ENCODE measurements at regions not wholly inside any gene's neighbourhood (a gene's known extent, or its start where the extent isn't known, plus 50 kb on each side); places are given as distances from the start of the nearest gene placed in this dataset.

DNA sequence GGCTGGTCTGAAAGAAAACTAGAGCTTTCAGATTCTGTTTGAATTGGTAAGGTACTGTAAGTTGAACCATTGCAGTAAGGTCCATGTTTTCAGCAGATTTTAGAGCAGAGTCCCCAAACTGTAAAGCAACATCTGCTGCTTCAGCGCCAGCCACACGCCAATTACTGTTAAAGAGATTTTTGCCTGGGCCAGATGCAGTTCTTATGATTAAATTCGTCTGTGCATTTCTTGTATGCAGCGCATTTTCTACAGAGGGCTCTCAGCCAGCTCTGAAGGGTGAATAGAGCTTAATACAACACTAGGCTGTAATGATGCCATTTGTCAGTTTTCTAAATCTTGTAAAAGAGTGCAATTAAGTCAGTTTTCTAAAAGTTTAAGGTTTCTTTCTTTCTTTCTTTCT is 246.3 kb downstream of the COX7C start:
- TF ChIP-seq FOXM1 (IDR thresholded peaks at IDR 0.05; ENCODE audit: borderline replicate concordance, low read depth) = no peak
- no peak for TF ChIP-seq TCF12 (IDR thresholded peaks at IDR 0.05; ENCODE audit: low read depth)
- TF ChIP-seq YY1 (IDR thresholded peaks at IDR 0.05; ENCODE audit: low read depth) = no peak
- TF ChIP-seq EGR1 (IDR thresholded peaks at IDR 0.05) = no peak
- no peak for TF ChIP-seq REST (IDR thresholded peaks at IDR 0.05; ENCODE audit: low read depth)
- no peak for TF ChIP-seq EP300 (IDR thresholded peaks at IDR 0.05; ENCODE audit: borderline replicate concordance)
- no peak for TF ChIP-seq CEBPB (IDR thresholded peaks at IDR 0.05)
- TF ChIP-seq CREB1 (IDR thresholded peaks at IDR 0.05; ENCODE audit: low read depth) = no peak
- TF ChIP-seq ZBTB7A (IDR thresholded peaks at IDR 0.05; ENCODE audit: low read depth) = no peak

DNA sequence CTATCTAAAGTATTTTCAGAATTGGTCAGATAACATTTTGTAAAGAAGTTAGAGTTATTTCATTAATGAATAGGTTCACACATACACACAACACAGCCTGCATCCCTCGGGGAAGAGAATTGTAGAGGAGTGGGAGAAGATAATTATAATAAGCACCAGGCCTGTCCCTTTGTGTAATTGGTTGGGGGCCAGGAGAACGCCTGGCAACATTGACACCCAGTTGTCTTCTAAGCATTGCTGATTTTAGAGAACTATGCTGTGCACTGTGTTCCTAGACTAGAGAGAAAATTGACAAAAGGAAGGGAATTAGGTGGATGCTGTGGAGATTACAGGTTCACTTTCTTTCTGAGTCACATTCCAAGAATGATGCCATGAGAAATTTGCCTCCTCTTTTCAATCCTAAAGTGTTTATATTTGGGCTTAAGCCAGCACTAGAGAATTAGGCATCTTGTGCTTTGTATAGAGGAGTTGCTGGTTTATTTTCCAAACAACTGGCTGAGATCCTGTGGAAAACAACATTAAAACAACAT is 247.6 kb downstream of the COX7C start:
- no peak for TF ChIP-seq FOXM1 (IDR thresholded peaks at IDR 0.05; ENCODE audit: borderline replicate concordance, low read depth)
- no peak for TF ChIP-seq ZBTB7A (IDR thresholded peaks at IDR 0.05; ENCODE audit: low read depth)
- TF ChIP-seq RAD21 (IDR thresholded peaks at IDR 0.05; ENCODE audit: low read depth) = no peak
- TF ChIP-seq, protein P1, sequence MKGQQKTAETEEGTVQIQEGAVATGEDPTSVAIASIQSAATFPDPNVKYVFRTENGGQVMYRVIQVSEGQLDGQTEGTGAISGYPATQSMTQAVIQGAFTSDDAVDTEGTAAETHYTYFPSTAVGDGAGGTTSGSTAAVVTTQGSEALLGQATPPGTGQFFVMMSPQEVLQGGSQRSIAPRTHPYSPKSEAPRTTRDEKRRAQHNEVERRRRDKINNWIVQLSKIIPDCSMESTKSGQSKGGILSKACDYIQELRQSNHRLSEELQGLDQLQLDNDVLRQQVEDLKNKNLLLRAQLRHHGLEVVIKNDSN (IDR thresholded peaks at IDR 0.05) = no peak
- TF ChIP-seq TEAD4 (IDR thresholded peaks at IDR 0.05) = no peak
- TF ChIP-seq, protein P2, sequence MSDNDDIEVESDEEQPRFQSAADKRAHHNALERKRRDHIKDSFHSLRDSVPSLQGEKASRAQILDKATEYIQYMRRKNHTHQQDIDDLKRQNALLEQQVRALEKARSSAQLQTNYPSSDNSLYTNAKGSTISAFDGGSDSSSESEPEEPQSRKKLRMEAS (IDR thresholded peaks at IDR 0.05) = no peak

GRCh38 chr5:86866036-86866435 is 248.3 kb downstream of the COX7C start:
- TF ChIP-seq, protein P1 (IDR thresholded peaks at IDR 0.05) = no peak
- TF ChIP-seq CREB1 (IDR thresholded peaks at IDR 0.05; ENCODE audit: low read depth) (no peak), TAF1 (IDR thresholded peaks at IDR 0.05; ENCODE audit: low read depth) (no peak), YY1 (IDR thresholded peaks at IDR 0.05; ENCODE audit: low read depth) (no peak), TCF12 (IDR thresholded peaks at IDR 0.05; ENCODE audit: low read depth) (no peak), FOXM1 (IDR thresholded peaks at IDR 0.05; ENCODE audit: borderline replicate concordance, low read depth) (no peak), EGR1 (IDR thresholded peaks at IDR 0.05) (no peak), EP300 (IDR thresholded peaks at IDR 0.05; ENCODE audit: borderline replicate concordance) (no peak), TEAD4 (IDR thresholded peaks at IDR 0.05) (no peak), RAD21 (IDR thresholded peaks at IDR 0.05; ENCODE audit: low read depth) (no peak), CEBPB (IDR thresholded peaks at IDR 0.05) (no peak), ZBTB7A (IDR thresholded peaks at IDR 0.05; ENCODE audit: low read depth) (no peak), NFIC (IDR thresholded peaks at IDR 0.05) (no peak)
- TF ChIP-seq, protein P2 (IDR thresholded peaks at IDR 0.05) = no peak

GRCh38 chr5:86869268-86869667 is 251.5 kb downstream of the COX7C start:
- TF ChIP-seq EGR1 (IDR thresholded peaks at IDR 0.05) (no peak), CEBPB (IDR thresholded peaks at IDR 0.05) (no peak), TCF12 (IDR thresholded peaks at IDR 0.05; ENCODE audit: low read depth) (no peak), TAF1 (IDR thresholded peaks at IDR 0.05; ENCODE audit: low read depth) (no peak), YY1 (IDR thresholded peaks at IDR 0.05; ENCODE audit: low read depth) (no peak), TEAD4 (IDR thresholded peaks at IDR 0.05) (no peak), EP300 (IDR thresholded peaks at IDR 0.05; ENCODE audit: borderline replicate concordance) (no peak), REST (IDR thresholded peaks at IDR 0.05; ENCODE audit: low read depth) (no peak), CREB1 (IDR thresholded peaks at IDR 0.05; ENCODE audit: low read depth) (no peak), NFIC (IDR thresholded peaks at IDR 0.05) (no peak)
- TF ChIP-seq, protein P1 (IDR thresholded peaks at IDR 0.05) = no peak
- TF ChIP-seq, protein P2 (IDR thresholded peaks at IDR 0.05) = no peak

DNA sequence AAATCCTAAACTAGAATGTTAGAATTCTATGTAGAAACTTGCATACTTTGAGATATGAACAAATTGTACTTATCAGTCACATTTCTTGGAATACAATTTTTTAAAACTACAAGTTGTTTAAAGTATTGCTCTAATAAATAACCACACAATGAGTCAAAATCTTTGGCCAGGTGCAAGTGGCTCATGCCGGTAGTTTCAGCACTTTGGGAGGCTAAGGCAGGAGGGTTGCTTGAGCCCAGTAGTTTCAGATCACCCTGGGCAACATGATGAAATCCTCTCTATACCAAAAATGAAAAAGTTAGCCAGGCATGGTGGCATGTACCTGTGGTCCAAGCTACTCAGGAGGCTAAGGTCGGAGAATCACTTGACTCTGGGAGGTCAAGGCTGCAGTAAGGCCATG is 257.8 kb downstream of the COX7C start:
- TF ChIP-seq CREB1 (IDR thresholded peaks at IDR 0.05; ENCODE audit: low read depth) (no peak), YY1 (IDR thresholded peaks at IDR 0.05; ENCODE audit: low read depth) (no peak), NFIC (IDR thresholded peaks at IDR 0.05) (no peak), CEBPB (IDR thresholded peaks at IDR 0.05) (no peak), TCF12 (IDR thresholded peaks at IDR 0.05; ENCODE audit: low read depth) (no peak), TEAD4 (IDR thresholded peaks at IDR 0.05) (no peak), EP300 (IDR thresholded peaks at IDR 0.05; ENCODE audit: borderline replicate concordance) (no peak), ZBTB7A (IDR thresholded peaks at IDR 0.05; ENCODE audit: low read depth) (no peak), REST (IDR thresholded peaks at IDR 0.05; ENCODE audit: low read depth) (no peak), TAF1 (IDR thresholded peaks at IDR 0.05; ENCODE audit: low read depth) (no peak), RAD21 (IDR thresholded peaks at IDR 0.05; ENCODE audit: low read depth) (no peak), EGR1 (IDR thresholded peaks at IDR 0.05) (no peak), FOXM1 (IDR thresholded peaks at IDR 0.05; ENCODE audit: borderline replicate concordance, low read depth) (no peak)
- TF ChIP-seq, protein P2 (IDR thresholded peaks at IDR 0.05) = no peak
- TF ChIP-seq, protein P1 (IDR thresholded peaks at IDR 0.05) = no peak
